ENCODE measurements at regions not wholly inside any gene's neighbourhood (a gene's known extent, or its start where the extent isn't known, plus 50 kb on each side); places are given as distances from the start of the nearest gene placed in this dataset.

DNA sequence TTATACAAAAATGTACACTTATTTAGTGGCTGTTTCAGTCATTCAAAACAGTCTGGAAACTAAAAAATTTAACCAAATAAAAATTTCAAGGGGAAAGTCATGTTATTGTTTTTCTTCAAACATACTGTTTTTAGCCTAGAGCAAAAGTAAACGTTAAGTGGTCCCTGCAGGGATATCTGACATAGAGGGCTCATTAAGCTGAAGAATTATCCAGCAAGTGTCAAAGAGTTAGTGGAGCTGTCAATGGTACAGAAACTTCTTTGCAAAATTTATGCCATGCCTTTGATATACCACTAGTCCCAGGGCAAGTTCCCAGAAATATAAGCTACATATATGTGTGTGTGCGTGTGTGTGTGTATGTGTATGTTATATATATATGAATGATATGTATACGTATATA lies 894.2 kb downstream of the KCNJ2 start:
- TF ChIP-seq, protein P1, sequence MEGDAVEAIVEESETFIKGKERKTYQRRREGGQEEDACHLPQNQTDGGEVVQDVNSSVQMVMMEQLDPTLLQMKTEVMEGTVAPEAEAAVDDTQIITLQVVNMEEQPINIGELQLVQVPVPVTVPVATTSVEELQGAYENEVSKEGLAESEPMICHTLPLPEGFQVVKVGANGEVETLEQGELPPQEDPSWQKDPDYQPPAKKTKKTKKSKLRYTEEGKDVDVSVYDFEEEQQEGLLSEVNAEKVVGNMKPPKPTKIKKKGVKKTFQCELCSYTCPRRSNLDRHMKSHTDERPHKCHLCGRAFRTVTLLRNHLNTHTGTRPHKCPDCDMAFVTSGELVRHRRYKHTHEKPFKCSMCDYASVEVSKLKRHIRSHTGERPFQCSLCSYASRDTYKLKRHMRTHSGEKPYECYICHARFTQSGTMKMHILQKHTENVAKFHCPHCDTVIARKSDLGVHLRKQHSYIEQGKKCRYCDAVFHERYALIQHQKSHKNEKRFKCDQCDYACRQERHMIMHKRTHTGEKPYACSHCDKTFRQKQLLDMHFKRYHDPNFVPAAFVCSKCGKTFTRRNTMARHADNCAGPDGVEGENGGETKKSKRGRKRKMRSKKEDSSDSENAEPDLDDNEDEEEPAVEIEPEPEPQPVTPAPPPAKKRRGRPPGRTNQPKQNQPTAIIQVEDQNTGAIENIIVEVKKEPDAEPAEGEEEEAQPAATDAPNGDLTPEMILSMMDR (IDR thresholded peaks at IDR 0.05) = no peak
- TF ChIP-seq POLR2A (IDR thresholded peaks at IDR 0.05) = no peak

Measured in vagina (tissue), 2 donors.